Liver (tissue), 3 donors: ENCODE measurements at regions not wholly inside any gene's neighbourhood (a gene's known extent, or its start where the extent isn't known, plus 50 kb on each side); places are given as distances from the start of the nearest gene placed in this dataset.

Experiments used
- ATF3 ChIP-seq: IDR thresholded peaks from 2 replicates; pipeline ENCODE4 v1.6.1; 2016; ENCODE audit warnings: antibody characterized with exemption
- CTCF ChIP-seq: fragments of 150-350 bp; IDR thresholded peaks from 2 replicates; pipeline ENCODE4 v1.5.1; 2017; ENCODE audit warnings: improper control_type of control experiment, low read depth, low read length; ENCODE audit not compliant: missing input control
- GABPA ChIP-seq, 2 donors: IDR thresholded peaks in 1 of 2; conservative IDR thresholded peaks in 1 of 2; 2 replicates each; pipeline ENCODE4 v1.6.1; 2016; ENCODE audit warnings: antibody characterized with exemption in 2 of 2, mild to moderate bottlenecking in 1 of 2, moderate library complexity in 1 of 2
- JUND ChIP-seq, 2 donors: IDR thresholded peaks; 2 replicates each; pipeline ENCODE4 v1.6.1; 2016; ENCODE audit warnings: antibody characterized with exemption in 2 of 2
- SP1 ChIP-seq: IDR thresholded peaks from 2 replicates; pipeline ENCODE4 v1.6.1; 2018; ENCODE audit warnings: antibody characterized with exemption, mild to moderate bottlenecking
- YY1 ChIP-seq: IDR thresholded peaks from 2 replicates; pipeline ENCODE4 v1.6.1; 2016; ENCODE audit warnings: antibody characterized with exemption, mild to moderate bottlenecking
- TF ChIP-seq, protein P1 (sequence below): IDR thresholded peaks from 2 replicates; pipeline ENCODE4 v1.6.1; 2016; ENCODE audit warnings: antibody characterized with exemption, mild to moderate bottlenecking
- TF ChIP-seq, protein P2 (sequence below): IDR thresholded peaks from 2 replicates; pipeline ENCODE4 v1.6.1; 2016; ENCODE audit warnings: antibody characterized with exemption
- donor health status: healthy.
- donor health status: healthy.

DNA sequence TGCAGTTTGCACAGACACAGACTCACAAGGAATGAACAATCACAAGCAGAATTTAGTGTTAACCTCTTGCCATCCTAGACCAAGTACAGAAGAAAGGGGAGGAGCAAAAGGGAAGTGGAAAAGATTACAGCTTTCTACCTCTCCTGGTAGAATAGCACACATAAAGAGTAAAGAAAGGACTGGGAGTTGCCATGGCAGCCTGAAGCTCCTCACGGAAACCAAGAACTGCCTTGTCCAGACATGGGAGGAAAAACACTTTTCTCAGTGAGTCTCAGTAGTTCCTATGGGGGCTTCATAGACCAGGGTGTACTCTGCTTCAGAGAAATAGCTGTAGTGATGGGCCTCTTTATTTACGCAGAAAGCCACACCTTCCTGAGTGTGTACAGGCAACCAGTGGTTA, 114.7 kb upstream of the GAP43 start:
- no peak for TF ChIP-seq CTCF
- TF ChIP-seq, protein P1, sequence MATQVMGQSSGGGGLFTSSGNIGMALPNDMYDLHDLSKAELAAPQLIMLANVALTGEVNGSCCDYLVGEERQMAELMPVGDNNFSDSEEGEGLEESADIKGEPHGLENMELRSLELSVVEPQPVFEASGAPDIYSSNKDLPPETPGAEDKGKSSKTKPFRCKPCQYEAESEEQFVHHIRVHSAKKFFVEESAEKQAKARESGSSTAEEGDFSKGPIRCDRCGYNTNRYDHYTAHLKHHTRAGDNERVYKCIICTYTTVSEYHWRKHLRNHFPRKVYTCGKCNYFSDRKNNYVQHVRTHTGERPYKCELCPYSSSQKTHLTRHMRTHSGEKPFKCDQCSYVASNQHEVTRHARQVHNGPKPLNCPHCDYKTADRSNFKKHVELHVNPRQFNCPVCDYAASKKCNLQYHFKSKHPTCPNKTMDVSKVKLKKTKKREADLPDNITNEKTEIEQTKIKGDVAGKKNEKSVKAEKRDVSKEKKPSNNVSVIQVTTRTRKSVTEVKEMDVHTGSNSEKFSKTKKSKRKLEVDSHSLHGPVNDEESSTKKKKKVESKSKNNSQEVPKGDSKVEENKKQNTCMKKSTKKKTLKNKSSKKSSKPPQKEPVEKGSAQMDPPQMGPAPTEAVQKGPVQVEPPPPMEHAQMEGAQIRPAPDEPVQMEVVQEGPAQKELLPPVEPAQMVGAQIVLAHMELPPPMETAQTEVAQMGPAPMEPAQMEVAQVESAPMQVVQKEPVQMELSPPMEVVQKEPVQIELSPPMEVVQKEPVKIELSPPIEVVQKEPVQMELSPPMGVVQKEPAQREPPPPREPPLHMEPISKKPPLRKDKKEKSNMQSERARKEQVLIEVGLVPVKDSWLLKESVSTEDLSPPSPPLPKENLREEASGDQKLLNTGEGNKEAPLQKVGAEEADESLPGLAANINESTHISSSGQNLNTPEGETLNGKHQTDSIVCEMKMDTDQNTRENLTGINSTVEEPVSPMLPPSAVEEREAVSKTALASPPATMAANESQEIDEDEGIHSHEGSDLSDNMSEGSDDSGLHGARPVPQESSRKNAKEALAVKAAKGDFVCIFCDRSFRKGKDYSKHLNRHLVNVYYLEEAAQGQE: no peak
- no peak for TF ChIP-seq ATF3
- TF ChIP-seq SP1: no peak
- TF ChIP-seq, protein P2, sequence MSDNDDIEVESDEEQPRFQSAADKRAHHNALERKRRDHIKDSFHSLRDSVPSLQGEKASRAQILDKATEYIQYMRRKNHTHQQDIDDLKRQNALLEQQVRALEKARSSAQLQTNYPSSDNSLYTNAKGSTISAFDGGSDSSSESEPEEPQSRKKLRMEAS: no peak
- TF ChIP-seq YY1: no peak
- TF ChIP-seq GABPA (IDR thresholded peaks at IDR 0.05 in 1 of 2, conservative IDR thresholded peaks at IDR 0.05 in 1 of 2): no peak
- TF ChIP-seq JUND (IDR thresholded peaks at IDR 0.05): no peak
